NAMALWA (cell line): ENCODE measurements at regions not wholly inside any gene's neighbourhood (a gene's known extent, or its start where the extent isn't known, plus 50 kb on each side); places are given as distances from the start of the nearest gene placed in this dataset.
A peak's percentile ranks its signal among the peaks of the same experiment; 100 is the strongest.

Experiments
- DNase-seq: peaks from one replicate; pipeline ENCODE4 v3.0.0-alpha.2; 2015; ENCODE audit warnings: low spot score

DNA sequence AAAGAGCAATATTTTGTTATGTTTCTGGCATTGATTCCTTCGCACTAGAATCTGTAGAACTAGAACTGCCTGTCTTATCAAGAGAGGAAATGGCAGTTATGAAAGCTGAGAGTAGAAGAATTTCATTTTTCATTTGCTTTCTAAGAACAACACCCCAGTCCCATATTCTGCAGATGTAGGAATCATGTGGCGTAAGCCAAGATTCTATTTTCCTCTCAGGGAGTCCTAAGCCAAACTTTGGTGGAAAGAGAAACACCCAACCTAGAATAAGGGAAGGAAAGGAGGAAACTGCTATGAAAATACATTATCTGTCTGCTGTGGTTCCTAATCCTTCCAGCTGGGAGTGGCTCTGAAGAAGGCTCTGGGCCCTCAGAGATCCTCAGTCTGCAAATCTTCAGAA is 1176.9 kb upstream of the C9orf72 start:
- DNase-seq = no peak

DNA sequence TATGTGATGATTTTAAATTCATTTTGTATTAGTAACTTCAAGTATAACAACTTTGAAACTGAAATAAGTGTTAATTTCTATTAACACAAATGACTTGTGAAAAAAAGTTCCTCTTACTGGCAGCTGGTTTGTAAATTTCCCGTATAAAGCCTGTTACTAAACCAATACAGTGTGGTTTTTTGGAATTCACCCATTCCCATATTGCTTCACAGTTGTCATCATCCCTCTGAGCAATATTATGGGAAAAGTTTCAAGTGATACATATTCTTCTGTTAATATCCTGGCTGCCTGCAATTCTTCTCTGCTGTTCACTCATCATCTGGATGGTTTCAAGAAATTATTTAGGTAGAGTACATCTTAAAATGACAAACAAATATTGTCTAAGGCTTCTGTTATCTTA is 1185.1 kb upstream of the C9orf72 start:
- no peak for DNase-seq

DNA sequence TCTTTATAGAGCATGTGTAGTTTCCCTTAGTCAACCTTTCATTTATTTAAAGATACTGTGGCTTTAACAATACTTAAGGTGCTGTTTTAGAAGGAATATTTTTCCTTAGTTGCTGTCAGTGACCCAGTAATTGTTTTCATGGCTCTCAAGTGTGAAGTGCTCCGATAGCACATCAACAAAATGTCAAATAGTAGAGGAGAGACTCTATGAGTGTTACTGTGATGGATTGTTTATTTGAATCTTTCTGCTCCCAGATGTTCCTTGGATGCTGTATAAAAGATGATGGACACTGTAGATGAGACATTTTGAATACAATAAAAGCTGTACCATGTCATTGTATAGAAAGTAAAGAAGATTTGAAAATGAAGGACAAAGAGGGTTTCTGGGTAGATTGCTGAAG is 1185.7 kb upstream of the C9orf72 start:
- DNase-seq = no peak

DNA sequence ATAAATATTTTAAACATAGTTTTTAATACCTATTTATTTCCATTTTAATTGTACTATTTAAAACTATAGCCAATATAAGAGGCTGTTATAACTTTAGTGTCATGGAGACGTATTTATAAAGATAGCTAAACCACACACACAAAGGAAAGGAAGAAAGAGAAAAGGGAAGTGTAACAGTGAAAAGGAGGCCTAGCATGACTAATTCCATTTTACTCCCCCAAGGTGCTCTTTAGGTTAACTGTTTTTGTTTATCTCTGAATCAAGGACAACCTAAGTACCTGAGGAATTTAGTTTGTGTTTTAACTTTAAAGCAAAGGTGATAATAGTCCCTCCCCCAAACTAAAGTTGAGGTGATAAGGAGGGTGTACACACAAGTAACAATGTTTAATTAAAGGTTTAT is 1188.9 kb upstream of the C9orf72 start:
- no peak for DNase-seq

DNA sequence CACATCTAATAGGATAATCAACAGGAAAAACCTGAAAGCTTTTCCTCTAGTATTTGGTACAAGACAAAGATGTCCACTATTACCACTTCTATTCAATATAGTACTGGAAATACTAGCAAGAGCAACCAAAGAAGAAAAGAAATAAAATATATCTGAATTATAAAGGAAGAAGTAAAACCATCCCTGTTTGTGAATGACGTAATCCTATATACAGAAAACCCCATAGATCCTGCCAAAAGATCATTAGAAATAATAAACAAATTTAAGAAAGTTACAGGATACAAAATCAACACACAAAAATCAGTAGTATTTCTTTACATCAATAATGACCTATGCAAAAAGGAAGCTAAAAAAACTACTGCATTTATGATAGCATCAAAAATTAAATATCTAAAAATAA is 1191.3 kb upstream of the C9orf72 start:
- DNase-seq = no peak

DNA sequence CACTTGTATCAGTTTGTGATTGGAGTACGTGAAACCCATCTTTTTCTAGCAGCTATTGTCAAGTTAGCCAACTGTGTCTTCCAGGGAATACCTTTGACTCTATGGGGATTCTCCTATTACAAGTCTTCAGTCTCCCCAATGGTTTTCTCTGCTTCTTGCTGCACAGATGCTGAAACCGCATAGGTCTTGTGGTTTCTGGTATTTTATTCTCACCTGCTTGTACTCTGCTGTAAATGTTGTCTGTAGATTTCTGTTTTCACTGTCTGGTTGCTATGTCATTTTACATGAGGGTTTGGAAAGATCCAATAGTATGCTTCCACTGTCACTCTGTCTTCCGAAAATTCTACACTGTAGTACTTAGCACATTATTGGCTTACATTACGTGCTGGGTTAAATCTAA is 1196.9 kb upstream of the C9orf72 start:
- no peak for DNase-seq

DNA sequence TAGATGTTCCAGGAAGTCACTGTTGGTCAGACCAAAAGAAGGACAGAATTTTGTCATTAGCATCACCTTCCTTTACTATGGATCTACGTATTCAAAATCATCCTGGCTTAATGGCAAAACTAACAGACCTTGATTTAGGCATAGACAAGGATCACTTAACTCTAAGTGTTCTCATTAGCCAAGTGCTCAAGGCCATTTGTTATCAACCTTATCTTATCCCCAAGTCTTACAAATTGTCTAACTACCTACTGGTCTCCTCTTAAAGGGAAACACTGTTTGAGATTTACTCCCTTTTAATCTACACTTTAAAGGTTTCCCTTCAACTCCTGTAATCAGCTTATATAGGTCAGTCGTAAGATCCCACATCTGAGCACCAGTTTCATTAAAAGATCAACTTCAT is 1197.5 kb upstream of the C9orf72 start:
- no peak for DNase-seq

DNA sequence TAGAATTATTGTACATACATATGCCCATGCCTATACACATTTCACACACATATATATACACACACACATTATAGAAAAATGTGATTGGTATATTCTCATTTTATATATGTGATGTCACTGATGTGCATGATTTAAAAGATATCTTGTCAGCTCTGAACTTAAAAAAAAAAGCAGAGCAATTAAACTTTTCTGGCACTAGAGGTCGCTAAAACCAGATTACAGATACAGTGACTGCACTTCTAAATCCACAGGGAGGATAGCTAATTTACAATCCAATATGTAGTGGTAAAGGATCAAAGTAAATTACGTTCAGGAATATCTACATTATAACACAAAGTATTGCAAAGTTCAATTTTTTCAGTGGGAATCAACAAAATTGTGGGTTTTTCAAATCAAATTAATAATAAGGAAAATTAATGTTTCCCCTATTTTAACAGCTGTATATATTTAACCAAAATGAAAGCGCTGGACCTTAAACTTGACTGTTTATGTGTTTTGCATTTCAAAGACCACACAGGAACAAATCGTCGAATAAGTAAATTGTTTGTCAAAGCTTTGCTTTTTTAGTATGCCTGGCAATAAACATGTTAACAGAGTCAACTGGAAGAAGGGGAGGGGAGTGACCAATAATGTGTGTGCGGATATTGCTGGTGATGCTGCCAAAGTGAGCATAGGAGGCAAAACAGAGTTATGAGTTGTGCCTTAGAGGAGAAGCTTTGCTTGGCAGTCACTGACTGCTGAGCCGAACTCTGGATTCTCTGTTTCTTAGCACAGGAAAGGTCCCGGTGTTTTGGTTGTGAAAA is 1201.4 kb upstream of the C9orf72 start:
- peak; percentile 61 for DNase-seq

DNA sequence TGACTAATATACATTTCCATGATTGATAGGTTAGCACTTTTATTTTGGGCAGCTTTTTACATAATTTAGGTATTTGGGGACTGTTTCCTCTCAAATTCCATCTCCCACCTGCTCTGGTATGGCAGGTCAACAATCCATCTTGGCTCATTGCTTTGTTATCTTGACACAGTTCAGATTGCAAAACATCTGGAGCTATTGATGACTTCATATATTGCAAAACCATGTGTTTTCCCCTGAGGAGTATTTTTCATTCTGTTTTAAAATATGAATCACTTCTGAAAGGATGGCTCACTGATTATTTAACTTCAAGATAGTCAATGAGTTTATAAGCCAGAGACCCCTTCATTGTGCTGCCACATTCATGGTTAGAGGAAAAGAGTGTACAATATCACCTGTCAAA is 1206.0 kb upstream of the C9orf72 start:
- no peak for DNase-seq

DNA sequence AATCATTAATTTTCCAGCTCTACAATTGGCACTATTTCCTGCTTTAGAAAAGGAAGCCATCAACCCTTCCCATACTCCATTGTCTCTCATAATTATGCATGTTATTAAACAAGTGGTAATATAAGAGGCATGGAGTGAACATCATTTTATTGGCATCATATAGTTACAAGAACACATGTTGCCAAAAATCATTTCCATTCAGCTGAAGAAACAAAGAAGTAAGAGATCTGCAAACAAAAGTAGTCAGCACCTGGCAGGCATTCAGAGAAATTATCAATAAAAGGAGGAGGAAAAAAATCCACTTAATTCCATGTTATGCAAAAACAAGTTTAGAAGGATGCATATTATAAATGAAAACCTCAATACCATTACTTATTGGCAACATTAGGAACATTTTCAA is 1208.2 kb upstream of the C9orf72 start:
- DNase-seq = no peak

DNA sequence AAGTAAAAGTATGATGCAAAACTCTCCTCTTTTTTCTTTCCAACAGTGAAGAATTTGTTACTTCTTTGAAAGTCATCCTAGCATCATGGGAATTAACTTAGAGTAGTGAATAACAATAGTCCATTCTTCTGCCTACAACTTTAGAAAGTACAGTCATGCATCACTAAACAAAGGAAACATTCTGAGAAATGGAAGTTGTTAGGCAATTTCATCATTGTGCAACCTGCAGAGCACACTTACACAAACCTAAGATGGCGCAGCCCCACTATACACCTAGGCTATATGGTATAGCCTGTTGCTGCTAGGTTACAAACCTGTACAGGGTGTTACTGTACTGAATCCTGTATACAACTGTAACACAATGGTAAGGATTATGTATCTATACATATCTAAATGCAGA is 1209.3 kb upstream of the C9orf72 start:
- no peak for DNase-seq

DNA sequence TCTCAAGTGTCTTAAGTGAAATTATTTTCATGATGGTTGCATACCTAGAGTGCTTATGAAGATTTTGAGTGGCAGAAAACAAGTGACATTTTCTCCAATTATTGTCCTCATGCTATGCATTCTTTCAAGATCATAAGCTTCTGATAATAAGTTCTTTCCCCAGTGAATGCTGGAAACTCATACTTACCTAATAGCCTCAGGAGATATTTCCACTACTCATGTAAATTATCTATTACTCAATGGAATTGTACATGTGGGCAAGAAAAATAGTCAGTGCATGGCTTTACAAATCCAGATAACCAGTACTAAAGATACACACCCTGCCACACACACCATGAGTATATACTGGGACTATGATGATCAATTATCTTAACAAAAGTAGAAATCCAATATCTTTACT is 1219.4 kb upstream of the C9orf72 start:
- no peak for DNase-seq

DNA sequence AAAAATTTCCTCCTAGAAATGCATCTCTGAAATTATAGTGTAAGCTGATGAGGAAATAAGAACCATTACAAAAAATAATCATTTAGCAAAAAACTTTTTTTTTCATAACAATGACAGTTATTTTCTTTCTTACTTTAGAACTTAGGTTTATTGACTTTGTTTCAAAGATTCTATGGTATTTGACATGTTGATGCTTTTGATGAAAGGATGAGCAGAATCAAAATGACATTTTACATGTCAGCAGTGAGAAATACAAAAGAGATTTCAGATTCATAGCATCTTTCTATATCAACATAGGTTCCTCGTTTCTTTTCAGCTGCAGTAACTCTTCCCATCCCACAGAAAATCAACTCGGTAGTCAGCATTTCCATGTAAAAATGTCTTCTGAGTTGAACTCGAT is 1226.6 kb upstream of the C9orf72 start:
- no peak for DNase-seq

DNA sequence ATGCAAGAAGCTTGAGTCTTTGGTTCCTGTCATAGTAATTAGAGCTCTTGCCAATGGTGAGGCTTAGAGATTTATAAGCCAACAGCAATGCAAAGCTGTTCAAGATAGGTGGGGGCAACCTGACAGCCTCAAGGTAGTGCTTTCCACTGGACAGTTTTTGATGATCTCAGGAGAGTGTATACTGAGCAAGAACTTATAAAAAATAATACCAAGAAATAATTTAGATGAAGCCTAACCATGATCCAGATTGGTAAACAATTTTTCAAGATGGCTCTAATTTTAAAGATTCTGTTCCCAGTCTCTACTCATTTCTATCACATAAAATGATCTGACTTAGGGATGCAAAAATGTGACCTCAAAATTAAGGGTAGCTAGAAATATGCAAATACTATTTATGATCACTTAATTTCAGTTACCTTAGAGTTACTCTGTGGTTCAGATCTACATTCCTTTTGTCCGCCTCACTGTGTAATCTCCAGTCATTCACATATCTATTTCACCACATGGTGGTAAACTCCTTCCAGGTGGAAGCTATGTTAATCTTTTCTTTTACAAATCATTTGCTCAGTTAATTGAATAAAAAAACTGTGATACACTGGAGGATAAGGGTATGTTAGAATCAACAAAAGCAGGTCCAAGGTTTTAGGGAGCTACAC is 1228.0 kb upstream of the C9orf72 start:
- DNase-seq = no peak

DNA sequence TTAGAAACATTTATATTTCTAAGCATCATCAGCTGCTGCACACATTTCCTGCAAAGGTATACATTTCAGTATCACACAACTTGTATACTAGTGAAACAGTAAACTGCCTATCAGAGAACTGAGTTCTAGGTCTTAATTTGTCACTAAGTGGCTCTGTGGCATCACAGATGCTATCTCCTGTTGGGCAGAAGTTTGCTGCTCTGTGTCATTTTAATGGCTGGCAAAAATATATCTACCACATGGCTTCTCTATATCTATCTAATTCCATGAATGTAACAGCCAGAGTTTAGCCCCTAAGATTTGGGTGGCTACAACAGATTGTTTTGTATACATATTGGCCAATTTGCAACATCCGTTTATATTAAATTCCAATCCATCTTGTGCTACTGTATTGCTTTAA is 1231.9 kb upstream of the C9orf72 start:
- no peak for DNase-seq

DNA sequence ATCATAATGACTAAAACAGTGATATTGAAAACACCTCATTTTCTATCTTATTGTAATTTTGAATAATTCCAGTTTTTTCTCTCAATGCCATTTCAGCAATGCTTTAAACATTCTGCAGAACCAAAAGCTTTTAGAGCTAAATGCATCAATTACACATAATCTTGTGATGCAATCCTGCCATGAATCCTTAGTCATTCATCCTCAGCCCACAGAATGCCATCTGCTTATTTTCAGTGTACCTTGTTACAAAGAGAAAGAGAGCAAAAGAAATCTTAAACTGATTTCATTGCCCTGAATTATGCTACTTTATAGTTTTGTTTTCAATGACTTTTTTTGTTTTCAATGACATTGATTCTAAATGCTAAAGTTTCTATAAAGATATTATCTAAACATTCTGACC is 1234.8 kb upstream of the C9orf72 start:
- no peak for DNase-seq

DNA sequence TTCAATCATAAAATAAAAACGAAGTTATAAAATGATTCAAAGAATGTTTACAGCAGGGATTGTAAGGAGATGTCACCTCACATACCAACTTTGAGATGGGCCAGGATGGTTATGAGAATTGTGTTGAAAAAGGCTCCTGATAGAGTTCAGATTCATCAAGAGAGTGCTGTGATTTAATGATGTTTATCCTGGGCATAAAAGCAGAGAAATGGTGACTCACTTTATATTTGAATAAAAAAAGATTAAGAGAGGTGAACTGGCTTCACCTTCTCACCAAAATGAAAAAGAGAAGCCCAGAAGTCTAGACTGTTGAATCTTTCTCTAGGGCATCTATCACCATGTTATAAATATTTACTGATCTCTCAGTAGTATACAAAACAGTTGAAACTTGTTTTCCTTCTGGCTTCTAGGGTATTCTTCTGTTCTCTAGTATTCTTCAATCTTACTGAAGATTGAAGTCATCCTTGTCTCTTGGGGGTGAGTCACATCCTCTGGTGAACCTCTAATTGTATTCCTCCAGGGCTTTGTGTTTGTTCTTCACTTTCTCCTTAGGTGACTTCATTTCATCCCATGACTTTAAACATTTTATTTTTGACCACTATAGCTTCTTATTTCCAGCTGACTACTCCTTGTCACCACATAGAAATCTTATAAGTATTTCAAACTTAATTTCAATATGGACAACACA is 1237.3 kb upstream of the C9orf72 start:
- DNase-seq = no peak

DNA sequence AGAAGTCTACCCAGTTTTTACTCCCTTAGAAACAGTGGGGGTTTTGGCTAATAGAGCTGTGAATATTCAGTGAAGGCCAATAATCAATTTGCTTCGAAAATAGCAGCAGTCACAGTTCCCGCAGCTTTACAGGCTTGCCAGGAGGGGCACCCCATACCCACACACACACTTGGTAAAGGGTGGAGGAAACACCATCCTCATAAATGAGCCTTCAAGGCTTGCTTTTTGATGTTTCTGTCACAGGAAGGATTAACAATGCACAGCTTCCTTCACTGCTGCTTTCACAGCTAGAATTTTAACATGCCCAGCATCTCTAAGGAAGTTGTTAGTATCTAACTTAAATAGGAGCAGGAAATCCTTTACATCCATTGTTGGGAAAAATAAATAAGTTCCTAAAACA is 1247.5 kb upstream of the C9orf72 start:
- DNase-seq = no peak

DNA sequence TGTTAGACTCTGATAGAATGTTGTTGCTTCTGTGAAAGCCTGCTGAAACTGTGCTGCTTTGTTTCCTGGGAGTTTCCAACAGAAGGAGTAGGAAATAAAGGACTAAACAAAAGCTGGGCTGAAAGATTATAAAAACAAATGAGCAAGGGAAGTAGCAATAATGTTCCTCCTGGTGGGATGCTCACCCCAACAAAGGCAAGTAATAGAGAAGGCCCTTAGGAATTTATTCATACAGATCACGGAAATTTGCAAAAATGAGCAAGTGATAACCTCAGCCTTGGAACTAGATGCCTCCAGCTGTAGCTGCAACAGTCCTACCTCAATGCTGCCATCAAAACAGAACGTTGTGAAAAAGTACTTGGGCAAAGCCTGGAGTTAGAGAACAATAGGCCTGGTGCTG is 1248.0 kb upstream of the C9orf72 start:
- no peak for DNase-seq

DNA sequence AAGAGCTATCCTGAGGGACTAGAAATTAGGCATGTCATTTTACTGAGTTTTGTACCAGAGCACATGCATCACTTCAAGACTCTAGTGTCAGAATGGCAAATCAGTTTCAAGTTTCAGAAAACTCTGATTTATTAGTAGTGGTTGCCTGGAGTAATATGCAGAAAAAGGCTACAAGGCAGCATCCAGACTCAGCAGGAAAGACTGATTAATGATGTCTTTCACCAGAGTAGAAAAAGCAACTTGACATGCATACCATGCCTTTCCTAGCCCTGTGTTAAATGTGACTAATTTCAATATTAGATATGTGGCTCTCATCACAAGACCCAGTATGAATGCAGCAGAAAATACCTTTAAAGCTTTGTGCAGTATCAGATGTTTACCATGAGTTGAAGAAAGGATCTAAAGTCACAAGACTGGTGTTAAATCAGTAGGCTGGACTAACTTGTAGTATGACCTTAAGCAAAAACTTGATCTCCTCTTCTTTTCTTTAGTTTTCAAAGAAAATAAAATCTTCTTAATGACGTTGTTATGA is 1251.2 kb upstream of the C9orf72 start:
- DNase-seq = no peak

DNA sequence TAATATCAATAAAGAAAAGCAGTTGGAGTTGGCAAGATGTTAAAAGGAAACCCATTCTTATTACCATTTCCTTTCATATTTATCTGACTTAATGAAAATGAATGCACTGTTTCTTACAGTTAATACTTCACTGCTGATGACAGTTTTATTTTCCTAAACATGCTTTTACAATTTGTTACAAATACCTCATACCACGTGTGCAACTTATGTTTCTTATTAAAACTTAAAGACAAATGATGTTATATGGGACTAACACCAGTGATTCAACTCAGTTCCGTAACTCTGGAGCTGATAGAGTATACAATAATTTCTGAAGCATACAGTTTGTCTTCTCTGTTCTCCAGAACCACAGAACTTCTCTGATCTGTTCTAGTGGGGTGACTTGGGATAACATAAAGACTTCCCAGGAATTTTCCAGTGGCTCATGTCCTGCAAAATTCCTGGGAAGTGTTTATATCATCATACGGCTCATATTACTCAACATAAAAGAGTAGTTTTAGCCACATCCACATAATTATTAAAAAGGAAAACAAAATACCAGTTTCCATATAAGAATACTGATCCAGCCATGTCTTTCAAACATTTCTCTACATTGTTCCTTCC is 1259.0 kb upstream of the C9orf72 start:
- DNase-seq = no peak

DNA sequence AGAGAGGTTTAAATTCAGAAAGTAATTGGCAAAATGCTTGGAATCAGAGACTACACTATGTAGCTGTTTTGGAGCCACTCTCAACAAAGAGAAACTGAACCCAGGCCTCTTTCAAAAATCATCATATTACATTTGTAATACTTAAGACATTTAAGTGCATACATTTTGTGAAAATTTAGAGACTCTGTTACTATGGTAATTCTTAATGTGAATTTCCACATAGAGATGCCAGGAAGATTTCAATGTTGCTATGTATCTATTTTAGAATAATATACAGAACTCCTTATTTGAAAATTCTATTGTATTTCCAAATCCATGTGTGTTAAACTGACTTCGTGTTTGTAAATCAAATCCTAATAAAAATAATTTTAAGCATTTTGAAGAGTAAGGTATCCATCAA is 1260.9 kb upstream of the C9orf72 start:
- no peak for DNase-seq
